Upper lobe of left lung (tissue), 4 donors: ENCODE measurements at regions not wholly inside any gene's neighbourhood (a gene's known extent, or its start where the extent isn't known, plus 50 kb on each side); places are given as distances from the start of the nearest gene placed in this dataset.

Experiments
- POLR2A ChIP-seq, 4 donors: fragments of 450-650 bp; IDR thresholded peaks; one replicate each; pipeline ENCODE4 v1.5.1; 2016 to 2017; ENCODE audit warnings: antibody characterized with exemption in 4 of 4, mild to moderate bottlenecking in 2 of 4
- POLR2AphosphoS5 ChIP-seq, 2 donors: sonication (generic); formaldehyde crosslinking; IDR thresholded peaks; one replicate each; pipeline ENCODE4 v1.5.1; 2017; ENCODE audit warnings: antibody characterized with exemption in 2 of 2
- TF ChIP-seq, protein P1 (sequence below), 6 experiments: fragments of 450-650 bp in 4 of 6; fragments of 200-600 bp in 2 of 6; sonication (generic) in 2 of 6; IDR thresholded peaks; one replicate each; pipeline ENCODE4 v1.5.1; 2016 to 2019; ENCODE audit warnings: antibody characterized with exemption in 6 of 6

DNA sequence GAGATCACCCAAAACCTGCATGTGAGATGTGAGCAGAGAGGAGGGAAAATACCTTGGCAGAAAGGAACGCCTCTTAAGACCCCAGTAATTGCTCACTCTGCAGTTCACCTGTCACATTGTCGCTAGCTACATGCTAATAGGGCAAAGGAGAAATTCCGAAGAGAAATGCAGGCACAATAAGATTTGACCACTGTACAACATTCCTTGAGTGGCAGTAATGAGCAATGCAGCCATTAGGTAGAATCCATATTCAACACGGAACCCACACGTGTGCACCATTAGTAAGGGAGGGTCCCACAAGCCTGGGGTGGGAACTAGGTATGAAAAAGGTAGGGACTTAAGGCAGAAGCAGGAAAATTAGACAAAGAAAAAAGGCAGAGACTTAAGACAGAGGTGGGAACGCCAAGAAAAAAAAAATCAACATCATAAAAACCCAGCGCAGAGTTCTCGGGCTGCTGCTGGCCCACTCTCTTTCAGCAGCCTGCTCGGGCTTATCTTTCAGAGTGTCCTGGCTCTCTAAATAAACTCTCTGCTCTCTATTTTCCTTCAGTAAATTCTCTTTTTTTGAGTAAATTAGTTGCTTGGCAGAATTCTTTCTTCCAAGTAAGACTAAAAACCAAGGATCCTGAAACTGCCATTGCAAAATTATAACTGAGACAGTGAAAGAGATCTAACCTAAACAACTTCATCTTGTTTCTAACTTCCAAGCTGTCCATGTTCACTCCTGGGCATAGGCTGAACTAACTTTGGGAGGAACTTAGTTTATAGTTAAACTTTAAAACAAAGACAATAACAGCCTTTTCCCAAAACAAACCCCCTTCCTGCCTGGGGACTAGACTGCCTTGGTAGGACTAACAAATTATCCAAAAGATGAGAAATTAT is 116.5 kb downstream of the CD24 start:
- no peak for TF ChIP-seq POLR2A (IDR thresholded peaks at IDR 0.05)
- TF ChIP-seq, protein P1, sequence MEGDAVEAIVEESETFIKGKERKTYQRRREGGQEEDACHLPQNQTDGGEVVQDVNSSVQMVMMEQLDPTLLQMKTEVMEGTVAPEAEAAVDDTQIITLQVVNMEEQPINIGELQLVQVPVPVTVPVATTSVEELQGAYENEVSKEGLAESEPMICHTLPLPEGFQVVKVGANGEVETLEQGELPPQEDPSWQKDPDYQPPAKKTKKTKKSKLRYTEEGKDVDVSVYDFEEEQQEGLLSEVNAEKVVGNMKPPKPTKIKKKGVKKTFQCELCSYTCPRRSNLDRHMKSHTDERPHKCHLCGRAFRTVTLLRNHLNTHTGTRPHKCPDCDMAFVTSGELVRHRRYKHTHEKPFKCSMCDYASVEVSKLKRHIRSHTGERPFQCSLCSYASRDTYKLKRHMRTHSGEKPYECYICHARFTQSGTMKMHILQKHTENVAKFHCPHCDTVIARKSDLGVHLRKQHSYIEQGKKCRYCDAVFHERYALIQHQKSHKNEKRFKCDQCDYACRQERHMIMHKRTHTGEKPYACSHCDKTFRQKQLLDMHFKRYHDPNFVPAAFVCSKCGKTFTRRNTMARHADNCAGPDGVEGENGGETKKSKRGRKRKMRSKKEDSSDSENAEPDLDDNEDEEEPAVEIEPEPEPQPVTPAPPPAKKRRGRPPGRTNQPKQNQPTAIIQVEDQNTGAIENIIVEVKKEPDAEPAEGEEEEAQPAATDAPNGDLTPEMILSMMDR (IDR thresholded peaks at IDR 0.05), result no peak
- TF ChIP-seq POLR2AphosphoS5 (IDR thresholded peaks at IDR 0.05), result no peak
